ENCODE measurements at regions not wholly inside any gene's neighbourhood (a gene's known extent, or its start where the extent isn't known, plus 50 kb on each side); places are given as distances from the start of the nearest gene placed in this dataset.

GRCh38 chr15:67906382-67906781 lies 66.5 kb upstream of the RNU6-1 start:
- TF ChIP-seq CTCF (IDR thresholded peaks at IDR 0.05; ENCODE audit: insufficient read depth, low read length, poor library complexity, severe bottlenecking): no peak
- no peak for TF ChIP-seq EZH2phosphoT487 (conservative IDR thresholded peaks at IDR 0.05; ENCODE audit: low read length)
- Histone ChIP-seq H3K79me2 (ENCODE audit: insufficient read depth, low read length) (no peaks in the 10 kb centered on the region), H3K4me3 (ENCODE audit: insufficient read depth, low read length, poor library complexity, severe bottlenecking) (no peak overlapping the region), H3F3A (ENCODE audit: insufficient read depth) (no peaks in the 10 kb centered on the region), H3K27ac (ENCODE audit: low read depth, low read length) (no peak overlapping the region), H3K27me3 (ENCODE audit: low read length) (no peaks in the 10 kb centered on the region), H3K36me3 (ENCODE audit: low read length) (no peaks in the 10 kb centered on the region), H3K9me2 (replicated peaks; ENCODE audit: insufficient read depth, low read length) (no peaks in the 10 kb centered on the region), H4K20me1 (ENCODE audit: low read depth, low read length) (no peaks in the 10 kb centered on the region), H3K4me2 (ENCODE audit: low read depth, low read length, poor library complexity, severe bottlenecking) (no peak overlapping the region), H3K9ac (ENCODE audit: low read length) (no peak overlapping the region), H2AFZ (ENCODE audit: low read depth, low read length, severe bottlenecking) (no peak overlapping the region), H3K9me3 (ENCODE audit: insufficient read depth, low read length) (no peaks in the 10 kb centered on the region)

- Histone ChIP-seq H3F3A (ENCODE audit: insufficient read depth) (no peaks in the 10 kb centered on the region), H3K4me2 (ENCODE audit: low read depth, low read length, poor library complexity, severe bottlenecking) (no peak overlapping the region), H2AFZ (ENCODE audit: low read depth, low read length, severe bottlenecking) (no peak overlapping the region), H3K79me2 (ENCODE audit: insufficient read depth, low read length) (no peaks in the 10 kb centered on the region), H3K9ac (ENCODE audit: low read length) (no peak overlapping the region), H3K27ac (ENCODE audit: low read depth, low read length) (no peak overlapping the region), H4K20me1 (ENCODE audit: low read depth, low read length) (no peaks in the 10 kb centered on the region), H3K9me2 (replicated peaks; ENCODE audit: insufficient read depth, low read length) (no peaks in the 10 kb centered on the region), H3K4me3 (ENCODE audit: insufficient read depth, low read length, poor library complexity, severe bottlenecking) (no peak overlapping the region), H3K9me3 (ENCODE audit: insufficient read depth, low read length) (no peaks in the 10 kb centered on the region), H3K36me3 (ENCODE audit: low read length) (no peaks in the 10 kb centered on the region), H3K27me3 (ENCODE audit: low read length) (no peaks in the 10 kb centered on the region)
- no peak for TF ChIP-seq CTCF (IDR thresholded peaks at IDR 0.05; ENCODE audit: insufficient read depth, low read length, poor library complexity, severe bottlenecking)
- TF ChIP-seq EZH2phosphoT487 (conservative IDR thresholded peaks at IDR 0.05; ENCODE audit: low read length): no peak
Observed at GRCh38 chr15:67907184-67907723, 67.4 kb upstream of the RNU6-1 start.

- no peak overlapping the region for H2AFZ ChIP-seq (ENCODE audit: low read depth, low read length, severe bottlenecking)
- H3K27me3 ChIP-seq (ENCODE audit: low read length): no peaks in the 10 kb centered on the region
- H3K27ac ChIP-seq (ENCODE audit: low read depth, low read length): no peak overlapping the region
- no peaks in the 10 kb centered on the region for H3K79me2 ChIP-seq (ENCODE audit: insufficient read depth, low read length)
- H3K9ac ChIP-seq (ENCODE audit: low read length): no peak overlapping the region
- TF ChIP-seq EZH2phosphoT487 (conservative IDR thresholded peaks at IDR 0.05; ENCODE audit: low read length) (no peak), CTCF (IDR thresholded peaks at IDR 0.05; ENCODE audit: insufficient read depth, low read length, poor library complexity, severe bottlenecking) (no peak)
- H3K9me3 ChIP-seq (ENCODE audit: insufficient read depth, low read length): no peaks in the 10 kb centered on the region
- no peaks in the 10 kb centered on the region for H4K20me1 ChIP-seq (ENCODE audit: low read depth, low read length)
- H3F3A ChIP-seq (ENCODE audit: insufficient read depth): no peaks in the 10 kb centered on the region
- H3K9me2 ChIP-seq (replicated peaks; ENCODE audit: insufficient read depth, low read length): no peaks in the 10 kb centered on the region
- H3K4me2 ChIP-seq (ENCODE audit: low read depth, low read length, poor library complexity, severe bottlenecking): no peak overlapping the region
- no peak overlapping the region for H3K4me3 ChIP-seq (ENCODE audit: insufficient read depth, low read length, poor library complexity, severe bottlenecking)
- H3K36me3 ChIP-seq (ENCODE audit: low read length): no peaks in the 10 kb centered on the region
Observed at GRCh38 chr15:67908756-67909155, 68.9 kb upstream of the RNU6-1 start.

Data from SU-DHL-6 (cell line).